ENCODE measurements at regions not wholly inside any gene's neighbourhood (a gene's known extent, or its start where the extent isn't known, plus 50 kb on each side); places are given as distances from the start of the nearest gene placed in this dataset.

- H3K36me3 ChIP-seq, result no peaks in the 10 kb centered on the region
- H3K9me3 ChIP-seq, result no peaks in the 10 kb centered on the region
- intact Hi-C loops (cut with DNase I), result no loop called here
- H3K27ac ChIP-seq, result no peak overlapping the region
- H3K4me1 ChIP-seq, result no peaks in the 10 kb centered on the region
- no peak for DNase-seq
- TF ChIP-seq POLR2AphosphoS5 (IDR thresholded peaks at IDR 0.05), result no peak
- TF ChIP-seq POLR2A (IDR thresholded peaks at IDR 0.05), result no peak
- TF ChIP-seq CTCF (IDR thresholded peaks at IDR 0.05), result no peak
- H3K27me3 ChIP-seq, result no peaks in the 10 kb centered on the region
- WGBS, 2 donors, result 18 to 41% methylated on average over 5 of the region's 5 CpGs
- H3K4me3 ChIP-seq, result no peak overlapping the region
These were observed 263.2 kb downstream of the KIF2B start for GRCh38 chr17:54085934-54086333.

DNA sequence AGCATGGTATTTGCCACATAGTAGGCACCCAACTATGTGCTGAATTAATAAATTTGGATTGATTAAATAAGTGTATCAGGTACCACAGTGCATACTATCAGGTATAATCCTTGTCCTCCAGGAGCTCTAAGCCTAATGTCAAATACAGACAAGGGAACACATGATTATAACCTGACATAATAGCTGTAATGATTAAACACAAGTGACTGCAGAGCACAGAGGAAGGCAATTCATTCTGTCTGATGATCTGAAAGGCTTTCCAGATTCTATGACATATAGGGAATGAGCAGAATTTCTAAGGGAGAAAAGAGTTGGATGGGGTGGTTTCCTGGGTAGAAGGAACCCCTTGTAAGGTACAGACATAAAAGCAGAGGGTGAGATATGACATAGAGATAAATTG, 273.5 kb downstream of the KIF2B start:
- Histone ChIP-seq H3K9me3 (peaks cover 0 to 2% (median 0%) of the 10 kb centered on the region in 4 donors), H3K4me1 (no peaks in the 10 kb centered on the region), H3K27ac (no peak overlapping the region), H3K36me3 (no peaks in the 10 kb centered on the region), H3K4me3 (no peak overlapping the region), H3K27me3 (no peaks in the 10 kb centered on the region)
- no peak for DNase-seq
- intact Hi-C loops (cut with DNase I), result no loop called here
- no peak for TF ChIP-seq EP300 (IDR thresholded peaks at IDR 0.05)

GRCh38 chr17:54099221-54099620, 276.5 kb downstream of the KIF2B start:
- TF ChIP-seq POLR2AphosphoS5 (IDR thresholded peaks at IDR 0.05) (no peak), CTCF (IDR thresholded peaks at IDR 0.05) (no peak)
- Histone ChIP-seq H3K9me3 (peaks cover 0 to 13% (median 0%) of the 10 kb centered on the region in 4 donors), H3K4me3 (no peak overlapping the region), H3K27ac (no peak overlapping the region), H3K27me3 (no peaks in the 10 kb centered on the region), H3K36me3 (no peaks in the 10 kb centered on the region), H3K4me1 (no peaks in the 10 kb centered on the region)
- DNase-seq, result no peak
- intact Hi-C loops (cut with DNase I), result no loop called here

- no peak for TF ChIP-seq EP300 (IDR thresholded peaks at IDR 0.05)
- TF ChIP-seq CTCF (IDR thresholded peaks at IDR 0.05), result no peak
- TF ChIP-seq POLR2AphosphoS5 (IDR thresholded peaks at IDR 0.05), result no peak
- TF ChIP-seq POLR2A (IDR thresholded peaks at IDR 0.05), result no peak
- WGBS, 2 donors, result 86 to 96% methylated on average over 1 of the region's 1 CpG
- Histone ChIP-seq H3K4me3 (no peak overlapping the region), H3K36me3 (no peaks in the 10 kb centered on the region), H3K9me3 (peaks cover 0 to 13% (median 0%) of the 10 kb centered on the region in 4 donors), H3K27ac (no peak overlapping the region), H3K27me3 (no peaks in the 10 kb centered on the region), H3K4me1 (no peaks in the 10 kb centered on the region)
- no peak for DNase-seq
- intact Hi-C loops (cut with DNase I), result no loop called here
These were observed 279.5 kb downstream of the KIF2B start for GRCh38 chr17:54102246-54102645.

- Histone ChIP-seq H3K9me3 (no peaks in the 10 kb centered on the region), H3K36me3 (no peaks in the 10 kb centered on the region), H3K27ac (no peak overlapping the region), H3K27me3 (no peaks in the 10 kb centered on the region), H3K4me3 (no peak overlapping the region), H3K4me1 (no peaks in the 10 kb centered on the region)
- 28 to 58% methylated on average over 1 of the region's 1 CpG for WGBS, 2 donors
- no peak for TF ChIP-seq POLR2A (IDR thresholded peaks at IDR 0.05)
- DNase-seq, result no peak
- intact Hi-C loops (cut with DNase I), result no loop called here
These were observed 288.8 kb downstream of the KIF2B start for GRCh38 chr17:54111576-54111975.

DNA sequence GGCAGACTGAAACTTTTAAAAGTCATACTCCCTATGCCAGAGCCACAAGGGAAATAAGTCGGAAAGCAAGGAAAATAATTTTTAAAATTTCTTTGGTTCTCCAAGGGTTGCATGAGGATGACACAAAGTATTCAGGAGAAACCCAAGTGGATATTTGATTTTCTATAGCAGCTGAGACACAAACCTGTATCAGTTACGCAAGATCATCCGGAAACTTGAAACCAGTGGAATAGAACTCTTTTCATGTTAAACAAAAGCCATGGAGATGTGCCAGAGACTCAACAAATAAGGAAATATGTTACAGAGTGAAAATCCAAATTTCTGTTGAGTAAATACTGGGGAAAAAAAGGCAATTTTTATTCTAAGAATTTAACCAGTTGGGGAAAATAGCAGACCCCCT, 294.7 kb downstream of the KIF2B start:
- TF ChIP-seq EP300 (IDR thresholded peaks at IDR 0.05) (no peak), CTCF (IDR thresholded peaks at IDR 0.05) (no peak), POLR2A (IDR thresholded peaks at IDR 0.05) (no peak), POLR2AphosphoS5 (IDR thresholded peaks at IDR 0.05) (no peak)
- DNase-seq, result no peak
- Histone ChIP-seq H3K27ac (no peak overlapping the region), H3K4me3 (no peak overlapping the region), H3K36me3 (no peaks in the 10 kb centered on the region), H3K9me3 (no peaks in the 10 kb centered on the region), H3K27me3 (no peaks in the 10 kb centered on the region), H3K4me1 (no peaks in the 10 kb centered on the region)
- 88 to 91% methylated on average over 3 of the region's 3 CpGs for WGBS, 2 donors
- intact Hi-C loops (cut with DNase I), result no loop called here
